SIG-M5 treated with dmso at 0.1 percent for 504 hours (cell line): ENCODE measurements at regions not wholly inside any gene's neighbourhood (a gene's known extent, or its start where the extent isn't known, plus 50 kb on each side); places are given as distances from the start of the nearest gene placed in this dataset.

Source experiments
- DNase-seq: peaks from one replicate; lab custom pipeline; 2025; ENCODE audit not compliant: unreplicated experiment; lab: John Stamatoyannopoulos, UW

DNA sequence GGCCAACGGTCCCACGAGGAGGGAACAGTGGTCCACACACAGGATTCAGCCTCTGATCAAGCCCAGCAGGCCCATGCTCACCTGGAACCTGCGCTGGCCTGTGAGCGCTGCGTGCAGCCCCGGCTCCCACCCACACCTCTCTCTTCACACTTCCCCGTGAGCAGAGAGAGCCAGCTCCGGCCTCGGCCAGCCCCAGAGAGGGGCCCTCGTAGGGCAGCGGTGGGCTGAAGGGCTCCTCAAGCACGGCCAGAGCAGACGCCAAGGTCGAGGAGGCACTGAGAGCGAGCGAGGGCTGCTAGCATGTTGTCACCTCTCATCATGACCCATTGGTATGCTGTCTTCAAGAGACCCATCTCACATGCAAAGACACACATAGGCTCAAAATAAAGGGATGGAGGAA, 83.0 kb upstream of the FMR1 start:
- no peak for DNase-seq

GRCh38 chrX:147832707-147833348, 78.9 kb upstream of the FMR1 start:
- DNase-seq: no peak

DNA sequence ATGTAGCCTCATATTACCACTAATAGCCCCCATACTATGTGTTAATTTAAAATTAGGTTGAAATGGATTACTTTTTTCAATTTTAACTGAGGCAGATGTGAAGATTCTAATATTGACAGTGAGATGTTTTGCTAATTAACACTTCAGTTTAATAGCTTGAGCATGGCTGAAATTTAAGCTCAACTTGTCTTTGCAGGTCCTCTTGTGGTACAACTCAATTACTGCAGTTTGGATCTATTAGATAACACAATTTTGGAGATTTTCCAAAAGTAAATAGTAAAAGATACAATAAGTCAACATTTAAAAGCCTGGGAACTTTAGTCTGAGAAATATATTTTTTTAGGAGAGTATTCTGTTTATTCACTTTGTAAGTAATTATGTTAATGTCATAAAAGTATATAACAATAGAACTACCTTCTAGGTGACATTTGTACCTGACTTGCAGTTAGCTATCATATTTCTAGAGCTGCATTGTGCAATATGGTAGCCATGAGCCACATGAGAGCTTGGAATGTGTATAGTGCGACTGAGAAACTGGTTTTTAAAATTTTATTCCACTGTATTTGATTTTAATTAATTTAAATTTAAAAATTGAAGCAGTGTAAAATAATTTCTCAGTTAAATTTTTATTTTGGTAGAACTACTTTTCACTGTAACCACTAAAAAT, 73.1 kb upstream of the FMR1 start:
- no peak for DNase-seq

- DNase-seq: no peak
Measured at GRCh38 chrX:147846676-147847075, 65.0 kb upstream of the FMR1 start.

- DNase-seq: no peak
Measured at GRCh38 chrX:147847999-147848398, 63.7 kb upstream of the FMR1 start.

GRCh38 chrX:147848543-147849443, 62.9 kb upstream of the FMR1 start:
- DNase-seq: no peak

- DNase-seq: no peak
Measured at GRCh38 chrX:147850875-147851274, 60.8 kb upstream of the FMR1 start.

GRCh38 chrX:147853701-147854100, 58.0 kb upstream of the FMR1 start:
- DNase-seq: no peak

DNA sequence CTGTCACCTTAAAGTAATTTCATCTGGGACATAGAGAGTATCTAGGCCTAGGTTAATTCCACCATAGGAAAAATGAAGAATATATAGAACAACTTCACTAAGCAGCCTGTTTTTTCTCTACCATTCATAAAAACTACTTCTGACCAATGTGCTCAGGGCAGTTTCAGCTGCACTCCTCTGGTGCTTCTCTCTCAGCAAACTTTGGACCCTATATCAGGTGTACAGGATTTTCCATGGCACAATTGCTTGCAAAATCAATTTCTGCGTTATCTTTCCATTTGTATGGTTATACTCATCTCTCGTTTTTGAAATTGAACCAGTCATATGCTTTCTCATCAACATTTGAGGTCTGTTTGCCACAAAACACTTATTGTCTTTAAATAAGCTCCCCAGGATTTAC, 52.1 kb upstream of the FMR1 start:
- no peak for DNase-seq
